ENCODE measurements at regions not wholly inside any gene's neighbourhood (a gene's known extent, or its start where the extent isn't known, plus 50 kb on each side); places are given as distances from the start of the nearest gene placed in this dataset.

- H3K9me3 ChIP-seq (ENCODE audit: insufficient read depth, low read depth, low read length) = no peaks in the 10 kb centered on the region
- no peak overlapping the region for H3K4me3 ChIP-seq (ENCODE audit: low read length)
- H3K4me1 ChIP-seq (ENCODE audit: insufficient read depth, low read length) = no peaks in the 10 kb centered on the region
- no peak overlapping the region for H3K9ac ChIP-seq (ENCODE audit: low read depth, low read length)
- H3K27ac ChIP-seq (ENCODE audit: low read length) = no peak overlapping the region
- no peaks in the 10 kb centered on the region for H3K36me3 ChIP-seq (ENCODE audit: insufficient read depth, low read depth, low read length)
- no peaks in the 10 kb centered on the region for H3K27me3 ChIP-seq (ENCODE audit: insufficient read depth, low read length)
These were observed 263.6 kb downstream of the BRD1 start for GRCh38 chr22:49564054-49564453.

GRCh38 chr22:49562685-49563249 lies 264.9 kb downstream of the BRD1 start:
- Histone ChIP-seq H3K27me3 (ENCODE audit: insufficient read depth, low read length) (no peaks in the 10 kb centered on the region), H3K9ac (ENCODE audit: low read depth, low read length) (no peak overlapping the region), H3K27ac (ENCODE audit: low read length) (no peak overlapping the region), H3K9me3 (ENCODE audit: insufficient read depth, low read depth, low read length) (no peaks in the 10 kb centered on the region), H3K36me3 (ENCODE audit: insufficient read depth, low read depth, low read length) (no peaks in the 10 kb centered on the region), H3K4me1 (ENCODE audit: insufficient read depth, low read length) (no peaks in the 10 kb centered on the region), H3K4me3 (ENCODE audit: low read length) (no peak overlapping the region)

- H3K27ac ChIP-seq (ENCODE audit: low read length) = no peak overlapping the region
- no peaks in the 10 kb centered on the region for H3K27me3 ChIP-seq (ENCODE audit: insufficient read depth, low read length)
- no peaks in the 10 kb centered on the region for H3K36me3 ChIP-seq (ENCODE audit: insufficient read depth, low read depth, low read length)
- H3K9me3 ChIP-seq (ENCODE audit: insufficient read depth, low read depth, low read length) = no peaks in the 10 kb centered on the region
- no peak overlapping the region for H3K4me3 ChIP-seq (ENCODE audit: low read length)
- no peak overlapping the region for H3K9ac ChIP-seq (ENCODE audit: low read depth, low read length)
- no peaks in the 10 kb centered on the region for H3K4me1 ChIP-seq (ENCODE audit: insufficient read depth, low read length)
These were observed 265.7 kb downstream of the BRD1 start for GRCh38 chr22:49561976-49562375.

GRCh38 chr22:49561338-49561737 lies 266.3 kb downstream of the BRD1 start:
- no peaks in the 10 kb centered on the region for H3K36me3 ChIP-seq (ENCODE audit: insufficient read depth, low read depth, low read length)
- no peak overlapping the region for H3K4me3 ChIP-seq (ENCODE audit: low read length)
- H3K27me3 ChIP-seq (ENCODE audit: insufficient read depth, low read length) = no peaks in the 10 kb centered on the region
- no peak overlapping the region for H3K27ac ChIP-seq (ENCODE audit: low read length)
- no peaks in the 10 kb centered on the region for H3K4me1 ChIP-seq (ENCODE audit: insufficient read depth, low read length)
- H3K9ac ChIP-seq (ENCODE audit: low read depth, low read length) = no peak overlapping the region
- no peaks in the 10 kb centered on the region for H3K9me3 ChIP-seq (ENCODE audit: insufficient read depth, low read depth, low read length)

- Histone ChIP-seq H3K4me3 (ENCODE audit: low read length) (no peak overlapping the region), H3K36me3 (ENCODE audit: insufficient read depth, low read depth, low read length) (no peaks in the 10 kb centered on the region), H3K9me3 (ENCODE audit: insufficient read depth, low read depth, low read length) (peaks cover 6% of the 10 kb centered on the region), H3K27ac (ENCODE audit: low read length) (no peak overlapping the region), H3K4me1 (ENCODE audit: insufficient read depth, low read length) (no peaks in the 10 kb centered on the region), H3K27me3 (ENCODE audit: insufficient read depth, low read length) (no peaks in the 10 kb centered on the region), H3K9ac (ENCODE audit: low read depth, low read length) (no peak overlapping the region)
These were observed 272.1 kb downstream of the BRD1 start for GRCh38 chr22:49555526-49555925.

- H3K36me3 ChIP-seq (ENCODE audit: insufficient read depth, low read depth, low read length) = no peaks in the 10 kb centered on the region
- H3K27ac ChIP-seq (ENCODE audit: low read length) = no peak overlapping the region
- H3K9ac ChIP-seq (ENCODE audit: low read depth, low read length) = no peak overlapping the region
- peaks cover 10% of the 10 kb centered on the region for H3K9me3 ChIP-seq (ENCODE audit: insufficient read depth, low read depth, low read length)
- no peak overlapping the region for H3K4me3 ChIP-seq (ENCODE audit: low read length)
- H3K4me1 ChIP-seq (ENCODE audit: insufficient read depth, low read length) = no peaks in the 10 kb centered on the region
- no peaks in the 10 kb centered on the region for H3K27me3 ChIP-seq (ENCODE audit: insufficient read depth, low read length)
These were observed 272.9 kb downstream of the BRD1 start for GRCh38 chr22:49554741-49555140.

GRCh38 chr22:49554296-49554625 lies 273.4 kb downstream of the BRD1 start:
- H3K9ac ChIP-seq (ENCODE audit: low read depth, low read length) = no peak overlapping the region
- no peaks in the 10 kb centered on the region for H3K27me3 ChIP-seq (ENCODE audit: insufficient read depth, low read length)
- H3K36me3 ChIP-seq (ENCODE audit: insufficient read depth, low read depth, low read length) = no peaks in the 10 kb centered on the region
- H3K4me3 ChIP-seq (ENCODE audit: low read length) = no peak overlapping the region
- no peak overlapping the region for H3K27ac ChIP-seq (ENCODE audit: low read length)
- H3K4me1 ChIP-seq (ENCODE audit: insufficient read depth, low read length) = no peaks in the 10 kb centered on the region
- peaks cover 10% of the 10 kb centered on the region for H3K9me3 ChIP-seq (ENCODE audit: insufficient read depth, low read depth, low read length)

- Histone ChIP-seq H3K9ac (ENCODE audit: low read depth, low read length) (no peak overlapping the region), H3K27ac (ENCODE audit: low read length) (no peak overlapping the region), H3K9me3 (ENCODE audit: insufficient read depth, low read depth, low read length) (peaks cover 10% of the 10 kb centered on the region), H3K4me3 (ENCODE audit: low read length) (no peak overlapping the region), H3K4me1 (ENCODE audit: insufficient read depth, low read length) (no peaks in the 10 kb centered on the region; the same call in 1 of the 2 replicates), H3K27me3 (ENCODE audit: insufficient read depth, low read length) (no peaks in the 10 kb centered on the region), H3K36me3 (ENCODE audit: insufficient read depth, low read depth, low read length) (no peaks in the 10 kb centered on the region)
These were observed 274.0 kb downstream of the BRD1 start for GRCh38 chr22:49553518-49554295.

- Histone ChIP-seq H3K27ac (ENCODE audit: low read length) (no peak overlapping the region), H3K27me3 (ENCODE audit: insufficient read depth, low read length) (no peaks in the 10 kb centered on the region), H3K4me3 (ENCODE audit: low read length) (no peak overlapping the region), H3K36me3 (ENCODE audit: insufficient read depth, low read depth, low read length) (no peaks in the 10 kb centered on the region), H3K9ac (ENCODE audit: low read depth, low read length) (no peak overlapping the region), H3K4me1 (ENCODE audit: insufficient read depth, low read length) (peaks cover 5% of the 10 kb centered on the region; the same call in 1 of the 2 replicates), H3K9me3 (ENCODE audit: insufficient read depth, low read depth, low read length) (peaks cover 10% of the 10 kb centered on the region)
These were observed 274.6 kb downstream of the BRD1 start for GRCh38 chr22:49553076-49553475.

GRCh38 chr22:49551897-49552614 lies 275.6 kb downstream of the BRD1 start:
- Histone ChIP-seq H3K4me3 (ENCODE audit: low read length) (no peak overlapping the region), H3K36me3 (ENCODE audit: insufficient read depth, low read depth, low read length) (no peaks in the 10 kb centered on the region), H3K9ac (ENCODE audit: low read depth, low read length) (no peak overlapping the region), H3K4me1 (ENCODE audit: insufficient read depth, low read length) (peaks cover 5% of the 10 kb centered on the region; the same call in 1 of the 2 replicates), H3K27me3 (ENCODE audit: insufficient read depth, low read length) (no peaks in the 10 kb centered on the region; the same call in 1 of the 2 replicates), H3K9me3 (ENCODE audit: insufficient read depth, low read depth, low read length) (peaks cover 10% of the 10 kb centered on the region), H3K27ac (ENCODE audit: low read length) (no peak overlapping the region)

GRCh38 chr22:49551446-49551845 lies 276.2 kb downstream of the BRD1 start:
- Histone ChIP-seq H3K36me3 (ENCODE audit: insufficient read depth, low read depth, low read length) (no peaks in the 10 kb centered on the region), H3K9me3 (ENCODE audit: insufficient read depth, low read depth, low read length) (peaks cover 10% of the 10 kb centered on the region), H3K4me3 (ENCODE audit: low read length) (no peak overlapping the region), H3K9ac (ENCODE audit: low read depth, low read length) (no peak overlapping the region), H3K27ac (ENCODE audit: low read length) (no peak overlapping the region), H3K27me3 (ENCODE audit: insufficient read depth, low read length) (no peaks in the 10 kb centered on the region; the same call in 1 of the 2 replicates), H3K4me1 (ENCODE audit: insufficient read depth, low read length) (peaks cover 5% of the 10 kb centered on the region; the same call in 1 of the 2 replicates)

All from iPS-20b (cell line).